Trophoblast cell (in vitro differentiated cells and primary cell): ENCODE measurements at regions not wholly inside any gene's neighbourhood (a gene's known extent, or its start where the extent isn't known, plus 50 kb on each side); places are given as distances from the start of the nearest gene placed in this dataset.

Source experiments
- DNase-seq, 2 donors: peaks; one replicate each; pipeline ENCODE4 v3.0.0-alpha.2; 2016
- H2AFZ ChIP-seq: 2 replicates; pipeline ENCODE4 v1.6.1; 2013; ENCODE audit warnings: low read length, moderate library complexity, mild to moderate bottlenecking; ENCODE audit not compliant: insufficient read depth, poor library complexity
- H2AK5ac ChIP-seq: 2 replicates; pipeline ENCODE4 v1.6.1; 2013; ENCODE audit warnings: mild to moderate bottlenecking, low read length
- H2BK120ac ChIP-seq: 2 replicates; pipeline ENCODE4 v1.6.1; 2013; ENCODE audit warnings: low read length, mild to moderate bottlenecking, moderate library complexity; ENCODE audit not compliant: insufficient read depth, poor library complexity
- H2BK12ac ChIP-seq: 2 replicates; pipeline ENCODE4 v1.6.1; 2013; ENCODE audit warnings: mild to moderate bottlenecking, low read length, moderate library complexity
- H2BK5ac ChIP-seq: 2 replicates; pipeline ENCODE4 v1.6.1; 2013; ENCODE audit warnings: low read length, low read depth, moderate library complexity, mild to moderate bottlenecking; ENCODE audit not compliant: poor library complexity
- H3K14ac ChIP-seq: 2 replicates; pipeline ENCODE4 v1.6.1; 2013; ENCODE audit warnings: mild to moderate bottlenecking, low read length
- H3K18ac ChIP-seq: 2 replicates; pipeline ENCODE4 v1.6.1; 2013; ENCODE audit warnings: mild to moderate bottlenecking, low read length
- H3K23ac ChIP-seq: 2 replicates; pipeline ENCODE4 v1.6.1; 2013; ENCODE audit warnings: low read length
- H3K27ac ChIP-seq: 2 replicates; pipeline ENCODE4 v1.5.1; 2013; ENCODE audit warnings: low read depth, mild to moderate bottlenecking, inconsistent platforms, low read length, moderate library complexity
- H3K27me3 ChIP-seq: 2 replicates; pipeline ENCODE4 v1.6.1; 2013; ENCODE audit warnings: inconsistent platforms, mild to moderate bottlenecking, low read length, moderate library complexity; ENCODE audit not compliant: insufficient read depth
- H3K36me3 ChIP-seq, 2 experiments: 1 replicate in 1 of 2; 2 replicates in 1 of 2; pipeline ENCODE4 v1.6.1; 2013; ENCODE audit warnings: low read length in 2 of 2, mild to moderate bottlenecking in 2 of 2, moderate library complexity in 1 of 2; ENCODE audit not compliant: insufficient read depth in 2 of 2, control insufficient read depth in 1 of 2
- H3K4ac ChIP-seq: 2 replicates; pipeline ENCODE4 v1.6.1; 2013; ENCODE audit warnings: low read depth, mild to moderate bottlenecking, low read length, moderate library complexity
- H3K4me1 ChIP-seq, 2 experiments: 1 replicate in 1 of 2; 2 replicates in 1 of 2; pipeline ENCODE4 v1.6.1; 2013; ENCODE audit warnings: low read length in 2 of 2, mild to moderate bottlenecking in 2 of 2, moderate library complexity in 1 of 2; ENCODE audit not compliant: insufficient read depth in 2 of 2, control insufficient read depth in 1 of 2
- H3K4me2 ChIP-seq: 2 replicates; pipeline ENCODE4 v1.6.1; 2013; ENCODE audit warnings: inconsistent platforms, mild to moderate bottlenecking, low read length, moderate library complexity
- H3K4me3 ChIP-seq: 2 replicates; pipeline ENCODE4 v1.5.1; 2013; ENCODE audit warnings: mild to moderate bottlenecking, low read depth, low read length, inconsistent platforms
- H3K79me1 ChIP-seq: one replicate; pipeline ENCODE4 v1.6.1; 2013; ENCODE audit warnings: low read length
- H3K79me2 ChIP-seq: 2 replicates; pipeline ENCODE4 v1.6.1; 2013; ENCODE audit warnings: low read length, mild to moderate bottlenecking; ENCODE audit not compliant: control insufficient read depth, insufficient read depth, poor library complexity
- H3K9ac ChIP-seq: 2 replicates; pipeline ENCODE4 v1.6.1; 2013; ENCODE audit warnings: mild to moderate bottlenecking, low read length
- H3K9me3 ChIP-seq: 2 replicates; pipeline ENCODE4 v1.6.1; 2013; ENCODE audit warnings: low read depth, mild to moderate bottlenecking, control low read depth, inconsistent platforms, low read length; ENCODE audit not compliant: insufficient read depth
- H4K12ac ChIP-seq: 2 replicates; pipeline ENCODE4 v1.6.1; 2013; ENCODE audit warnings: low read depth, mild to moderate bottlenecking, low read length, moderate library complexity
- H4K8ac ChIP-seq: 2 replicates; pipeline ENCODE4 v1.6.1; 2013; ENCODE audit warnings: low read depth, mild to moderate bottlenecking, low read length, moderate library complexity
- H4K91ac ChIP-seq: one replicate; pipeline ENCODE4 v1.6.1; 2013; ENCODE audit warnings: low read depth, mild to moderate bottlenecking, low read length, moderate library complexity
- WGBS: extraction: QIAGEN DNeasy Blood & Tissue Kit; methylation state at CpG from one replicate; pipeline ENCODE4 v1.1.7; 2013; ENCODE audit warnings: missing lambda C conversion rate; ENCODE audit not compliant: insufficient read length, insufficient coverage; ENCODE audit errors: extremely low coverage; 5-methylcytosine and 5-hydroxymethylcytosine counted together

DNA sequence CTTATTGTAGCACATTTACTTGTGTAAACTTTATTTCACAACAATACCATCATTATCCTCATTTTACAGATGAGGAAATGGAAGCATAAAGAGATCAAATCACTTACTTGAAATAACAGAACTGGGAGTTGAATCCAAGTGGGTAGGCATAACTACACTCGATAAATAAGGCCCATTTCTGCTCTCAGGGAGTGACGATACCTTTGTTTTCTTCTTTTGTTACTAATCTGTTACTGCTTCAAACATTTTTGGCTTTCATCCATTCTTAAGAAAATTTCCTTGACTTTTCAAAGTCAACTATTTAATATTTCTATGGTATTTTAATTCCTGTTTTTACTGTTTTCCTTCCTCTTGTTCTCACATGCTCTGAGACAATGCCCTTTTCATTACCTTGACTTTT lies 201.6 kb downstream of the ATP23 start:
- DNase-seq, result no peak
- Histone ChIP-seq H2AK5ac (no peak overlapping the region), H2BK12ac (no peak overlapping the region), H3K4me1 (peaks cover 0 to 2% of the 10 kb centered on the region in 2 experiments), H3K27ac (no peak overlapping the region), H2BK5ac (no peak overlapping the region), H3K9me3 (no peaks in the 10 kb centered on the region), H3K36me3 (no peaks in the 10 kb centered on the region), H3K4ac (no peak overlapping the region), H2AFZ (no peak overlapping the region), H3K9ac (no peak overlapping the region), H3K23ac (no peak overlapping the region), H3K4me2 (no peak overlapping the region), H4K91ac (no peak overlapping the region), H3K79me2 (no peaks in the 10 kb centered on the region), H2BK120ac (no peak overlapping the region), H4K12ac (no peak overlapping the region), H4K8ac (no peak overlapping the region), H3K18ac (no peak overlapping the region), H3K14ac (no peak overlapping the region), H3K4me3 (no peak overlapping the region), H3K79me1 (peaks cover 2% of the 10 kb centered on the region), H3K27me3 (no peaks in the 10 kb centered on the region)
- WGBS, result no CpG with 5 or more reads among the region's 2 CpGs

DNA sequence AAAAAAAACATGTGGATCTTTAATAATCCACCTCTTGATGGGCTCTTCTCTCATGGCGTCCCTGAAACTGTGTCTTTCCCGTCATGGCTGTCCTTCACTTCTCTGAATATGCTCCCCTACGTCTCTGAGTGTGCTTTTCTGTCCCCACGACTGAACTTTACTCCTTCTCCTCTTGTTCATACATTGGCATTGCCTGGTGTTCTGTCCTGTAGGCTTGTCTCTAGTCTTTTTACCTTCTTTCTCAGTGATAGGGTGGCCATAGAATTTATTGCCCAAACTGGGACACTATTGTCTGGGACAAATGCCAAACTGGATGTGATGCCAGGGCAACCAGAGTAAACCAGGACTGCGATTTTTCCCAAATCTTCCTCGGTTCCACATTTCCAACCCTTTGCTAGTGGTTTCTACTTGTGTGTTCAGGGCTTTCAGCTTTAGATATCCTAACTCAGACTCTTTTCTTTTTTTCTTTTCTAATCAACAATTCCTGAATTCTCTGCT lies 202.2 kb downstream of the ATP23 start:
- Histone ChIP-seq H3K14ac (no peak overlapping the region), H3K4ac (no peak overlapping the region), H3K4me3 (no peak overlapping the region), H3K36me3 (no peaks in the 10 kb centered on the region), H3K27ac (no peak overlapping the region), H3K27me3 (no peaks in the 10 kb centered on the region), H2BK12ac (no peak overlapping the region), H3K4me1 (peaks cover 0 to 2% of the 10 kb centered on the region in 2 experiments), H4K12ac (no peak overlapping the region), H3K79me1 (peaks cover 2% of the 10 kb centered on the region), H2BK120ac (no peak overlapping the region), H2AK5ac (no peak overlapping the region), H3K9me3 (no peaks in the 10 kb centered on the region), H3K4me2 (no peak overlapping the region), H3K18ac (no peak overlapping the region), H3K23ac (no peak overlapping the region), H2AFZ (no peak overlapping the region), H3K9ac (no peak overlapping the region), H3K79me2 (no peaks in the 10 kb centered on the region), H2BK5ac (no peak overlapping the region), H4K91ac (no peak overlapping the region), H4K8ac (no peak overlapping the region)
- WGBS, result no CpG with 5 or more reads among the region's 6 CpGs
- no peak for DNase-seq

DNA sequence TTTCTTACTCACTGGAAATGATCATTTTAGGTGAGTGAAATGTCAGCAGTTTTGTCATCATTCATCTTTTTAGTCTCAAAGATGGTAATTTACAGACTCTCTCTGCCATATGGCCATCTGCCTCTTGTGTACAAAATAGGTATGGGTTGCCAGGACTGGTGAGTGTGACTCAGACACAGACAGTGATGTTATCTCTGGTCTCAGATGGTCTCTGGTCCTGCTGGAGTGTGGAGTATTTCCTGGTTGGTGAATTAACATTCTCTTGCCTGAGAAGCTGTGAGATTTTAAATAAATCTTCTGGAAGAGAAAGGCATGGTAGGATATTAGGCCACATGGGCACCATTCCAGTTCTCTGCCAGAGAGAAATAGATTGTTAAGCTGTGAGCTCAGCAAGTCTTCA lies 207.0 kb downstream of the ATP23 start:
- Histone ChIP-seq H3K27ac (peak overlapping the region; percentile 58), H3K14ac (no peak overlapping the region), H4K91ac (no peak overlapping the region), H2BK12ac (no peak overlapping the region), H3K23ac (no peak overlapping the region), H3K9ac (no peak overlapping the region), H3K4me2 (peak overlapping the region; percentile 10), H3K4ac (no peak overlapping the region), H3K36me3 (no peaks in the 10 kb centered on the region), H2AK5ac (no peak overlapping the region), H2AFZ (no peak overlapping the region), H3K79me2 (no peaks in the 10 kb centered on the region), H3K9me3 (no peaks in the 10 kb centered on the region), H3K4me3 (no peak overlapping the region), H2BK120ac (no peak overlapping the region), H4K8ac (no peak overlapping the region), H3K79me1 (peaks cover 2% of the 10 kb centered on the region), H3K18ac (no peak overlapping the region), H3K4me1 (peaks cover 0 to 2% of the 10 kb centered on the region in 2 experiments), H4K12ac (no peak overlapping the region), H2BK5ac (no peak overlapping the region), H3K27me3 (no peaks in the 10 kb centered on the region)
- peak; percentile 68 to 86 for DNase-seq

DNA sequence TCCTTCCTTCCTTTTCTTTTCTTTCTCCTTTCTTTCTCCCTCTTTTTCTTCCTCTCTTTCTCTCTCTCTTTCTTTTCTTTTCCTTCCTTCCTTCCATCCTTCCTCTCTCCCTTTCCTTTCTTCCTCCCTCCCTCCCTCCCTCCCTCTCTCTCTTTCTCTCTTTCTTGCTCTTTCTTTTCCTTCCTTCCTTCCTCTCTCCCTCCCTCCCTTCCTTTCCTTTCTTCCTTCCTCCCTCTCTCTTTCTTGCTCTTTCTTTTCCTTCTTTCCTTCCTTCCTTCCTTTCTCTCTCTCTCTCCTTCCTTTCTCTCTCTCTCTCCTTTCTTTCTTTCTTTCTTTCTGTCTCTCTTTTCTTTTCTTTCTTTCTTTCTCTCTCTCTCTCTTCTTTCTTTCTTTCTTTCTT lies 207.6 kb downstream of the ATP23 start:
- Histone ChIP-seq H2BK12ac (no peak overlapping the region), H3K14ac (no peak overlapping the region), H3K27ac (no peak overlapping the region), H3K9ac (no peak overlapping the region), H3K79me1 (peaks cover 2% of the 10 kb centered on the region), H4K91ac (no peak overlapping the region), H2BK120ac (no peak overlapping the region), H4K8ac (no peak overlapping the region), H3K18ac (no peak overlapping the region), H3K4me3 (no peak overlapping the region), H3K27me3 (no peaks in the 10 kb centered on the region), H3K4me1 (peaks cover 0 to 2% of the 10 kb centered on the region in 2 experiments), H3K9me3 (no peaks in the 10 kb centered on the region), H3K4ac (no peak overlapping the region), H3K79me2 (no peaks in the 10 kb centered on the region), H3K23ac (no peak overlapping the region), H4K12ac (no peak overlapping the region), H2AK5ac (no peak overlapping the region), H2BK5ac (no peak overlapping the region), H3K36me3 (no peaks in the 10 kb centered on the region), H3K4me2 (no peak overlapping the region), H2AFZ (no peak overlapping the region)
- no peak for DNase-seq
